ENCODE measurements at regions not wholly inside any gene's neighbourhood (a gene's known extent, or its start where the extent isn't known, plus 50 kb on each side); places are given as distances from the start of the nearest gene placed in this dataset.

DNA sequence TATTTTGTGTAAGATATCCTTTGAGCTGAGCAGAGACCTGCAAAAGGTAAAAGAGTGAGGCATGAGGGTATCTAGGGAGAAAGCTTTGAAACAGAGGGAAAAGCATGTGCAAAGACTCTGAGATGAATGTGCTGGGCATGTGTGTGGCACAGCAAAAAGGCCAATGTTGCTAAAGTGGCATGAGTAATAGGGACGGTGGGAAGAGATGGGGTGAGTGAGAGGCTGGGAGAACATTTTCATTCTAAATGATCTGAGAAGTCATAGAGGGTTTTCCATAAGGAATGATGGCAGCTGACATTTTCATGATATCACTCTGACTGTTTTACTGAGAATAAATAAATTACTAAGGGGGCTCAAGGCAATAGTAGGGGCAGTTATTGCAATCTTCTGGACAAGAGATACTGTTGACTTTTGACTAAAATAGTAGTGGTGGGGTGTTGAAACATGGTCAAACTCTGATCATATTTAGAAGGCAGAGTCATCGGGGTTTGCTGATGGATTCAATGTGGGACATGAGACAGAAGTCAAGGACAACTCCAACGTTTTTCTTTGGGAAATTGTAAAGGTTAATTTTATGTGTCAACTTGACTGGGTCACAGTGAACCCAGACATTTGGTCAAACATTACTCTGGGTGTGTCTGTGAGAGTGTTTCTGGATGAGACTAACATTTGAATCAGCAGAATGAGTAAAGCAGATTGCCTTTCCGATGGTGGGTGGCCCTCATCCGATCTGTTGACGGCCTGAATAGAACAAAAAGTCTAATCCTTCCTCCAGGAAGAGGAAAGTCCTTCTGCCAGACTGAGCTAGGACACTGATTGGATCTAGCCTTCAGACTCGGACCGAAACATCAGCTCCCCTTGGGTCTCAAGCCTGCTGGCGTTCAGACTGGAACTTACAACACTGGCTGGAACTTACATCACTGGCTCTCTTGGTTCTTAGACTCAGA is 193.9 kb upstream of the PLXNC1 start:
- TF ChIP-seq, protein P1, sequence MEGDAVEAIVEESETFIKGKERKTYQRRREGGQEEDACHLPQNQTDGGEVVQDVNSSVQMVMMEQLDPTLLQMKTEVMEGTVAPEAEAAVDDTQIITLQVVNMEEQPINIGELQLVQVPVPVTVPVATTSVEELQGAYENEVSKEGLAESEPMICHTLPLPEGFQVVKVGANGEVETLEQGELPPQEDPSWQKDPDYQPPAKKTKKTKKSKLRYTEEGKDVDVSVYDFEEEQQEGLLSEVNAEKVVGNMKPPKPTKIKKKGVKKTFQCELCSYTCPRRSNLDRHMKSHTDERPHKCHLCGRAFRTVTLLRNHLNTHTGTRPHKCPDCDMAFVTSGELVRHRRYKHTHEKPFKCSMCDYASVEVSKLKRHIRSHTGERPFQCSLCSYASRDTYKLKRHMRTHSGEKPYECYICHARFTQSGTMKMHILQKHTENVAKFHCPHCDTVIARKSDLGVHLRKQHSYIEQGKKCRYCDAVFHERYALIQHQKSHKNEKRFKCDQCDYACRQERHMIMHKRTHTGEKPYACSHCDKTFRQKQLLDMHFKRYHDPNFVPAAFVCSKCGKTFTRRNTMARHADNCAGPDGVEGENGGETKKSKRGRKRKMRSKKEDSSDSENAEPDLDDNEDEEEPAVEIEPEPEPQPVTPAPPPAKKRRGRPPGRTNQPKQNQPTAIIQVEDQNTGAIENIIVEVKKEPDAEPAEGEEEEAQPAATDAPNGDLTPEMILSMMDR (conservative IDR thresholded peaks at IDR 0.05), result no peak
- TF ChIP-seq ZFX (IDR thresholded peaks at IDR 0.05), result no peak

Data from C4-2B (cell line).